ENCODE measurements at regions not wholly inside any gene's neighbourhood (a gene's known extent, or its start where the extent isn't known, plus 50 kb on each side); places are given as distances from the start of the nearest gene placed in this dataset.
"Not testable (repeated sequence)": the region's sequence is repeated elsewhere in the genome, so short reads cannot be mapped to it uniquely, and the experiment has no call there.

- TF ChIP-seq, protein P1, sequence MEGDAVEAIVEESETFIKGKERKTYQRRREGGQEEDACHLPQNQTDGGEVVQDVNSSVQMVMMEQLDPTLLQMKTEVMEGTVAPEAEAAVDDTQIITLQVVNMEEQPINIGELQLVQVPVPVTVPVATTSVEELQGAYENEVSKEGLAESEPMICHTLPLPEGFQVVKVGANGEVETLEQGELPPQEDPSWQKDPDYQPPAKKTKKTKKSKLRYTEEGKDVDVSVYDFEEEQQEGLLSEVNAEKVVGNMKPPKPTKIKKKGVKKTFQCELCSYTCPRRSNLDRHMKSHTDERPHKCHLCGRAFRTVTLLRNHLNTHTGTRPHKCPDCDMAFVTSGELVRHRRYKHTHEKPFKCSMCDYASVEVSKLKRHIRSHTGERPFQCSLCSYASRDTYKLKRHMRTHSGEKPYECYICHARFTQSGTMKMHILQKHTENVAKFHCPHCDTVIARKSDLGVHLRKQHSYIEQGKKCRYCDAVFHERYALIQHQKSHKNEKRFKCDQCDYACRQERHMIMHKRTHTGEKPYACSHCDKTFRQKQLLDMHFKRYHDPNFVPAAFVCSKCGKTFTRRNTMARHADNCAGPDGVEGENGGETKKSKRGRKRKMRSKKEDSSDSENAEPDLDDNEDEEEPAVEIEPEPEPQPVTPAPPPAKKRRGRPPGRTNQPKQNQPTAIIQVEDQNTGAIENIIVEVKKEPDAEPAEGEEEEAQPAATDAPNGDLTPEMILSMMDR (IDR thresholded peaks at IDR 0.05), result not testable (repeated sequence)
- TF ChIP-seq POLR2A (IDR thresholded peaks at IDR 0.05), result not testable (repeated sequence)
Measured at GRCh38 chr6:73972518-73972917, 276.5 kb downstream of the CD109 start.

Measured in vagina (tissue), 2 donors.